ENCODE measurements at regions not wholly inside any gene's neighbourhood (a gene's known extent, or its start where the extent isn't known, plus 50 kb on each side); places are given as distances from the start of the nearest gene placed in this dataset.
A peak's percentile ranks its signal among the peaks of the same experiment; 100 is the strongest.

DNA sequence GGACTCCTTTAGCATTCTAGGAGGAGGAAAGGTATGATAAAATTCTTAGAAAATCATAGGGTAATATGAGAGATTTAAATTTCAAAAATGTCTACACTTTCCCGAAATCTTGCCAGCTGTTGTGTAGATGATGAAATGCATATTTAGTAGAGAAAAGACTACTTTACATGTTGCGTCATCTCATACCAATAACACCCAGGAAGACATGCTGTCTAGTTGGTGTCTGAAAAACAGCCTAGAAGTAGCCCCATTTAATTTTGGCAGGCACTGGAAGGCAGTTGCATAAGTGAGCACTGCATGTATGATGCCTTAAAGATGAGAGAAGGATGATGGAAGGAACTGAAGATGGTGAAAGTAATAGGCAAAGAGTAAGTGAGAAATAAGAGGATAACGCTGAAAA is 310.5 kb upstream of the TPM1 start:
- in situ Hi-C loops (cut with MboI; ENCODE audit: low pct_unique_long_range_greater_than_20kb, low sequenced_read_pairs) = no loop called here
- DNase-seq = no peak

DNA sequence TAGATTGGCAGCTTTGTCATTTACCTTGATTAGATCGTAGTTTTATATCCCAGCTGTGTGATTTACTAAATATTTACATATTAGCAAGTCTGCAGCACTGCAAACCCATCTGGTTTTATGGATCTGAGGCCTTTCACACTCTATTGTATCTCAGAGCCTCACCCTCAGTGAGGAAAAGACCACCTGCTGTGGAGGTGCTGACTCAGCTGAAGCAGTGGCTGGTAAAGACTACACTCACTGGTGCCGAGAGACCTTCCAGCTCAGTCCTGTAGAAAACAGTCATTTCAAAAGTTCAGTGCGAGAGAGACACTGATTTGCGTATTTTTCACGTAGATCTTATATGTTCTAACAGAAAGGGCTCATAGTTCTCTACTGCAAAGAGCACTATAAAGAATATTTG is 307.8 kb upstream of the TPM1 start:
- no peak for DNase-seq
- in situ Hi-C loops (cut with MboI; ENCODE audit: low pct_unique_long_range_greater_than_20kb, low sequenced_read_pairs) = no loop called here

DNA sequence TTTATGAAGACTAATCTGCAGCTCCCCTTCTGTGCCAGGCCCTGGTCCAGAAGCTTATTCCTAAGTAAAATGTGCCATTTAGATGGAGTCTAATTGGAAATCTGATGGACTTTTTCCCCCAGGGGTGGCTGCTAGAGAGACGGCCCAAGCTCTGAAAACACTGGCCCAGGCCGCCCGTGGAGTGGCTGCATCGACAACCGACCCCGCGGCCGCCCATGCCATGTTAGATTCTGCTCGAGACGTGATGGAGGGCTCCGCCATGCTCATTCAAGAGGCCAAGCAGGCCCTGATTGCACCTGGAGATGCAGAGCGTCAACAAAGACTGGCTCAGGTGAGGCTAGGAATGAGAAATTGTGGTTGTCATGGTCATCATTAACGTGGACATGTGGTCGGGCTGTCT is 305.8 kb upstream of the TPM1 start:
- no peak for DNase-seq
- in situ Hi-C loops (cut with MboI; ENCODE audit: low pct_unique_long_range_greater_than_20kb, low sequenced_read_pairs) = no loop called here

DNA sequence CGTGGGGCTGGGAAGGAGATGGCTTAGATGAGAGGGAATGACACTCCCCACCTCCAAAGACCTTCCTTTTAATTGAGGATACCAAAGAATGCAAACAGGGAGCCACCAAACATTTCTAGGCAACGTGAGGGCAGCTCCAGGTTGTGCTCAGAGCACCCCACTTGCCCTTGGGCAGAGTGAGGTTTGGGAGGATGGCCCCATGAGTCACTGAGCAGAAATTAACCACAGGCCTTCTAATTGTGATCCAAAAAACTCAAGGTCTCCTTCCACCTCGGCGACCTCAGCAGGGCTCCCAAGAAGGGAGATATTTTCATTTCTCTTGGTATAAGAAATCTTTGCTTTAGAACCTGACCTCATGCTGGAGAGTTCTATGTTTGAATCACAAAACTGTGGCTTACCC is 305.0 kb upstream of the TPM1 start:
- DNase-seq = no peak
- in situ Hi-C loops (cut with MboI; ENCODE audit: low pct_unique_long_range_greater_than_20kb, low sequenced_read_pairs) = no loop called here

DNA sequence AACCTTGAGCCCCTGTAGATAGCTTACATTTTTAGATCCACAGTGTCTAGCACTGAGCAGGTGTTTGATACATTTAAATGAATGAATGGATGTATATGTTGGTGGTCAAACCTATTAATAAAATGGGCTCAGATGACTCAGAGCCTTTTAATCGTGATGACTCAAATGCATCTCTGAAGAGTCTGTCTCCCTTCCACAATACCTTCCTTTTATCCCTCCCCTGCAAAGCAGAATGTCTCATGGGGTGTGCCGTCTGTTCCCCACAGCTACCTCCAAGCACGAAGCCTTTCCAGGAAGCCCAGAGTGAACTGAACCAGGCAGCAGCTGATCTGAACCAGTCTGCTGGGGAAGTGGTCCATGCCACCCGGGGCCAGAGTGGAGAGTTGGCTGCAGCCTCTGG is 303.5 kb upstream of the TPM1 start:
- in situ Hi-C loops (cut with MboI; ENCODE audit: low pct_unique_long_range_greater_than_20kb, low sequenced_read_pairs) = no loop called here
- no peak for DNase-seq

DNA sequence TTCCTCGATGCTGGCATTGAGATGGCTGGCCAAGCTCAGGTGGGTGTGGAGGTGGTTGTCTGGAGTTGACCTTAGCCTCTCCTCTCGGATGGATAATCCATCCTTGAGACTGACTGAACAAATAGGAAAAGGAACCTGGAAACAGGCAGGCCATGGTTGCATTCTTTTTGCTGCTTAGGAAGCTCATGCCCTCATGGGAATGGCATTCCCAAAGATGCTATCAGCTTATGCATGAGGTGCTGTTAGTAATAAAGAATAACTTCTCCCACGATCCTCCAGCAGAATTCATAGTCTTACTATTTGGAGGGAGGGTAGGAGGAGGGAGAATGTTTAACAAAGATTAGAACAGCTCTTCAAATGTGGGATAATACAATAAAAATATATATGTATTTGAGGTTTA is 303.0 kb upstream of the TPM1 start:
- in situ Hi-C loops (cut with MboI; ENCODE audit: low pct_unique_long_range_greater_than_20kb, low sequenced_read_pairs) = no loop called here
- no peak for DNase-seq

DNA sequence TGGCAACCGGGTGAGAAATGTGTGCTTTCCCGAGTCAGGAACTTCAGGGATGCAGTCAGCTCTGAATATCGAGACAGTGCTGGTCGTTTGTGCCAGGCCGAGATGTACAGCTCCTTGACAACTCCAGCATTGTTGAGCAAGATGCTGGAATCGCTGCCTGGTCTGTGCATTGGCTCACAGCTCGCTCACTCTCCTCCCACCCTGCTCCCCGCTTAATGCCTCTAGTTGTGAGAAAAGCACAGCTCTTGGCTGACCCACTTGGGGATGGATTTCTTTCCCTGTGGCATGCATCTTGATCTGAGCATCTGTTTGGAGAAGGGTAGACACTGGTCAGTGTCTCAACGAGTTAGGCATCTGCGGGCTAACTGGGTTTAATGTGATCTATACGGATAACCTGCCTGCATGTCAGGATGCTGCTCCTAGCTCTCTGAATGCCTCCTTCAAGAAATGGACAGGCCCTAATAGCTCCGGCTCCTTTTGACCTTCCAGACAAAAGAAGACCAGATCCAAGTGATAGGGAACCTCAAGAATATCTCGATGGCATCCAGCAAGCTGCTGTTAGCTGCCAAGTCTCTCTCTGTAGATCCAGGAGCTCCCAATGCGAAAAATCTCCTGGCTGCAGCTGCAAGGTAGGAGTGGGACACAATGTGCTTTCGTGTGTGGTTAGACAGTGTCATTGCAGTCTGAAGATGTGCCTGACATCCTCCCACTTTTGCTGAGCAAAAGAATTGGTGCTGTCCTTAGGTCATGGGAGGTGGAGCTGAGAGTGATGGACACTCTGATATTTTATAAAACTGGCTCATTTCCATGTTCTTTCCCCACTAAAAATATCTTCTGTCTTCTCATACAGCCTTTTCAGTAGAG is 302.2 kb upstream of the TPM1 start:
- in situ Hi-C loops (cut with MboI; ENCODE audit: low pct_unique_long_range_greater_than_20kb, low sequenced_read_pairs) = no loop called here
- no peak for DNase-seq

DNA sequence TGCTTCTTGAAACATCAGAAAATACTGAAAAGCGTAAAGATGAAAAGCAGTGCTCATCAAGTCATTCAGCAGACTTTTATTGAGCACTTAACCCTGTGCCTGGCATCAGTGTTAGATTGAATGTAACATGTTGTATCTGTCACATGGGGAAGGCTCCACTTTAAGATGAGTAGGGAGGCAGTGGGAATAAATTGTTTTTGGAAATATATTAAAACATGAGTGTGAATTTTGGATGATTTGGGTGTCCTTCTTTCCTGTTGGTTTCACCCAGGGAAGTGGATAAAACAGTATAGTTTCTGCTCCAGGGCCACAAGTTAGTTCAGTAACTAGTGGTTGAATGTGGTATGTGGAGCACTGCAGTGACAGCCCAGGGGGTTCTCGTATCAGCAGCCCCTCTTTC is 301.4 kb upstream of the TPM1 start:
- in situ Hi-C loops (cut with MboI; ENCODE audit: low pct_unique_long_range_greater_than_20kb, low sequenced_read_pairs) = no loop called here
- no peak for DNase-seq

DNA sequence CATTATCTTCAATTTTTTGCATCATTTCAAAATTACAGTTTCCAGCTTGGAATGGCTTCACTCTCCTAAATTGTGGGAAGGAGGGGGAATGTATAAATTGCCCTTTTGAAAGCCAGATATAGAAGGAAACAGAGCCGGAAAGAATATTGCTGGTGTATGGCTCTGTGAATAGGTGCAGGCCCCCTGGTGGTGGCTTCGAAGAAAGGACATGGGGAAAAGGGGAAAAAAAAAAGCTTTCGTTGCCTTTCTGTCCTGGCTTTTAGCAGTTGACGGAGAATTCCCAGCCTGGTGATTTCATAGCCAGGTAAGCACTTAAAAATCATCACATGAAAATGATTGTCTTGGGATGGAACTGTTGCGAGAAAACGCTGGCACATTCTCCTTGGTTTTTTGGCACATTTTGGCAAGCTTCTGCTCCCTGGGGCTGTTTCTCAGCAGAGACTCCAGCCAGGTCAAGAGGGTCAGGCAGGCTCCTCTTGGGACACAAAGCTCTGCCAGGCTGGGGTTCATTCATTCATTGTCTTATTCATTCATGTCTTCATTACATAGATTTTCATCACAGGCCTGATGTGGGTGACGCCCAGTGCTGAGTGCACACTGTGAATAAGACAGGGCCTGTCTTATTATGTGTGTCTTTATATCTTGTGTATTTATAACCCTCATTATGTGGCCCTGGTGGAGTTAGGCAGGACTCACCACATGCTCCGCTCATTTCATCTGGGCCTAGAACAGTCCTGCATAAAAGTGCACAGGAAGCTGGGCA is 300.0 kb upstream of the TPM1 start:
- in situ Hi-C loops (cut with MboI; ENCODE audit: low pct_unique_long_range_greater_than_20kb, low sequenced_read_pairs) = no loop called here
- DNase-seq = peak; percentile 78

DNA sequence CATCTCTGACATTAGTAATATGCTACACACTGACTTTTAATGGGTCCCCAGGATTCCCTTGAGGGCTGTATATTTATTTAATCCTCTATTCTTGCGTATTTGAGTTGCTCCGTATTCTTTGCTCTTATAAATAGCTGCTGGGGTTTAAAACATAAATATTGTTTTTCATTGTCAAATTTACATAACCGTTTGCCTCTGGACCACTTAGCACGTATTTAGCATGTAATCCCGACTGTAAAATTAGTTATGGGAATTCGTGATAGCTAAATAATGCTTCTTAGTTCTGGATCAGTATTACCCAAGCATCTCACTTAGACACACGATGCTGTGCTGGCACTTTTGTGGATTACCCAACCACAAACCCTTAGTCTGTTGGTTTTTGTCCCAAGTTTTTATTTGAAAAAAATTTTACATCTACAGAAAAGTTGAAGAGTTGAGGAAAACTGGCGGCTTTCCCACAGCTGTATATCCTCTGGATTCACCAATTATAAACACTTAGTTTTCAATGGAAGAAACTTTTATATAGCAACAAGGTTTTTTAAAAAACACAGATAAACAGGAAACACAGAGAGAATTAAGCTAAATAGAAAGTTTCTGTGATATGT is 296.8 kb upstream of the TPM1 start:
- no peak for DNase-seq
- in situ Hi-C loops (cut with MboI; ENCODE audit: low pct_unique_long_range_greater_than_20kb, low sequenced_read_pairs) = no loop called here

DNA sequence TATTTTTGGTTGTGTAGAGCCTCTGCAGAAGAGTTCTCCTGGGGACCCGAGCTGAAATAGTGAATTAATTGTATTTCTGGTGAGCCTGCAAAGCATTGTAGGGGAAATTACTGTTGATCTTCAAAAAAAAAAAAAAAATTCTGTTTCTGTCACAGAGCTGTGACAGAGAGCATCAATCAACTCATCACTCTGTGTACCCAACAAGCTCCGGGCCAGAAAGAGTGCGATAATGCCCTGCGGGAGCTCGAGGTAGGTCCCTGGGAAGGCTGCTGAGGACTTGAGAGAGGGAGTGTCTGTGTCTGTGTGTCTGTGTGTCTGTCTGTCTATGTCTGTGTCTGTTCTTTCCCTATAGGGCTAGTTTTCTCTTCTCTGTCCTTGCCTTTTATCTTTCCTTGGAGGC is 294.4 kb upstream of the TPM1 start:
- in situ Hi-C loops (cut with MboI; ENCODE audit: low pct_unique_long_range_greater_than_20kb, low sequenced_read_pairs) = no loop called here
- DNase-seq = no peak

DNA sequence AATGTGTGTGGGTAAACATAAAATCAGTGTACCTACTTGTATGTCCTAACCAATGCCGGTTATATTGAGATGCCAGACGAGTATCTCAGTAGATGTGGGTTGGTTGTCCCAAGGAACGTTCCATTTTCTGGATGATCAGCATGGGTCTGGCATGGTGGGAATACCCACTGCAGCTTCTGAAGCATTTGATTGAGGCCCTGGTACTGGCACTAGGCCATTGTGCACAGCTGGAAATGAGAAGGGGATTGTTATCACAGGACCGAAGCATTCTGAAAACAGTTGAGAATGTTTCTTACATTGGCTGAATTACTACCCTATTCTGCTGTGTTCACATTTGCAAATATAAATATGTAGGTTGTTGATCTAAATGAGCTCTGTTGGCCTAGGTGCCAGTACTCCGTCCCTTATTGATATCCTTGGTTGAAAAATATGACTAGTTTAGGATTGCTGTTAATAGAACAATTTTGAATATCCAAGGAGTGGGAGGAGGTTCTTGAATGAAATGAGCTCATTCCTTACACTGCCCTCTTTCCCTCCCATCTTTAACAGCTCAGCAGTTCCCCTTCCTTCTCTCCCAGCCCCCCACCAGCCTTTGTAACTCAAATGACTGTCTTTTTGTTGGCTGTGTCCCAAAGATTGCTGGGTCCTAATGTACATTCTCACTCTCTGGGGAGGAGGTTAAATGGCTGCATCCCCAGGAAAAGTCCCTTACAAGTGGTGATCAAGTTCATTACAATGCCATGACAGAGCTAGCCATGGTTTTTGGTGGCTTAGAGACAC is 293.3 kb upstream of the TPM1 start:
- in situ Hi-C loops (cut with MboI; ENCODE audit: low pct_unique_long_range_greater_than_20kb, low sequenced_read_pairs) = no loop called here

DNA sequence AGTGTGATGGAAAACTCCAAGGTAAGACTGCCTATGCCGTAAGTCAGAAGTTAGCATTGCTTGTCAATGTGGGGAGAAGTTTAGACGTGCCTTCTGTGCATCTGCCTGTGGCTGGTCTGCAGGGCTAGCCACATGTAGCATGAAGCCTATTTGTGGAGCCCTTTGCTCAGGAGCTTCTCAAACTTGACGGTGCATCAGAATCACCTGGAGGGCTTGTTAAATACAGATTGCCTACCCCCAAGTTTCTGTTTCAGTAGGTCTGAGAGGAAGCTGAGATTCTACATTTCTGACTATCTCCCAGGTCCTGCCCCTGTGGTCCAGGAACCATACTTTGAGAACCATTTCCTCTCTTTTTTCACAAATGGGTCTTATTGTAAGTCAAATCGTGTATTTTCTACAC is 292.1 kb upstream of the TPM1 start:
- DNase-seq = no peak
- in situ Hi-C loops (cut with MboI; ENCODE audit: low pct_unique_long_range_greater_than_20kb, low sequenced_read_pairs) = no loop called here

More for the DNA sequence above, 293.3 kb upstream of the TPM1 start:
- no peak for DNase-seq

DNA sequence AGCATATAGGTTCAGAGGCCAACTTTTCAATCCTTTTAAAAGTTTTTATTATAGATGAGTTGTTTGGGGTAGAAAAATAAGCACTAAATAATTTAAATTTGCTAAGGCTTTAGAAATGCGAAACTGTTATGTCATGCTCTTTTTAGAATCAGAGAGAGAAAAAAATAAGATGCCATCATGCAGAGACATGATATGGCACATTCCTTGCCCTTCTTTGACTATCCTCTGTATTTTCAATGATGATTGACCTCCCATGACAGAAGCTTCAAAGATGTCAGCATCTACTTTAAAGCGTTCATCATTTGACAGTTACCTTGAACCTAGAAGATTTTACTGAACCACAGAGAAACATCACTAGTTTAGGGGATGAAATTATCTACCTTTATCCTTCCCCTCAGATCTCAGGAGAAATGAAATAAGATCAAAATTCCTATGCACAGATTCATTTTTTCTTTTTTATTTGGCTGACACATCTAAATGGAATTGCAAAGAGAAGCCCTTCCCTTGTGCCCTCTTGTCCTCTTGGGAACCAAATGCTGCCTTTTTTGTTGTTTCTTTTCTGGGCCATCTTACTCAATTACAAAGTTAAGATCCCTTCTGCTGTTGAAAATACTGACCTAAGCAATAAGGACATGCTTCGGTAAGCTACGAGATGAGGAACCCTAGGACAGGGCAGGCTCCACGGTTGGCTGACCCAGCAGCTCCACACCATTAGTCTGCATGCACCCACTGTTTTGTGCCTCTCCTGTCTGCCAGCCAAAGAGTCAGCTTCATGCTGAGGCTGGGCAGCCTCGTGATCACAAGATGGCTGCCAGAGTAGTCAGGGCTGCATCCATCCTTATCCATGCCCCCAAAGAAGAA is 289.7 kb upstream of the TPM1 start:
- in situ Hi-C loops (cut with MboI; ENCODE audit: low pct_unique_long_range_greater_than_20kb, low sequenced_read_pairs) = no loop called here
- DNase-seq = no peak

DNA sequence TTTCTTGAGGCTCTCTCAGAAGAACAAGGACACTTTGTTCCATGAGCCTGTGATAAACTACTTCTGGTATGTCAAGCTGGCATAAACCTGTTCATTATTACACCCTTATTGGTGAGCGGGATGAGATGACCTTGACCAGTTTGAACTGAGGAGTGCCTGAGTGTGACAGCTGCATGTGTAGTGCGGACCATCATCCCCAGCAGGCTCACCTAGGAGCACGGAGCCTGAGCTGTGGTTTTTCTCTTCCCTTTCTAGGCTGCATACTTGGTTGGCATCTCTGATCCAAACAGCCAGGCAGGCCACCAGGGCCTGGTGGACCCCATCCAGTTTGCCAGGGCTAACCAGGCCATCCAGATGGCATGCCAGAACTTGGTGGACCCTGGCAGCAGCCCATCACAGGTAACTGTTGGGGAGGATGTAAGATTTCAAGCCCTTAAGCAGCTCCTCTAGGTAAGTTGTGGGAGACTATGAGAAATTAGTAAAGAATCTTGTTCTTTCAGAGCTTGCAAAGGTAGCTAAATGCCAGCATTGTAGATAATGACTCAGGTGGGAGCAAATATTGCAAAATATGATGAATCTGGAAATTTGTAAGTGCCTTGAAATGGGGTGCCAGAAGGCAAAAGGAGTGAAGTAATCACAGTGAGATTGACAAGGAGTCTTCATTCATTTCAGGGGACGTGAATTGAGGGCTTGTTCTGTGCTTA is 288.9 kb upstream of the TPM1 start:
- in situ Hi-C loops (cut with MboI; ENCODE audit: low pct_unique_long_range_greater_than_20kb, low sequenced_read_pairs) = no loop called here
- no peak for DNase-seq

DNA sequence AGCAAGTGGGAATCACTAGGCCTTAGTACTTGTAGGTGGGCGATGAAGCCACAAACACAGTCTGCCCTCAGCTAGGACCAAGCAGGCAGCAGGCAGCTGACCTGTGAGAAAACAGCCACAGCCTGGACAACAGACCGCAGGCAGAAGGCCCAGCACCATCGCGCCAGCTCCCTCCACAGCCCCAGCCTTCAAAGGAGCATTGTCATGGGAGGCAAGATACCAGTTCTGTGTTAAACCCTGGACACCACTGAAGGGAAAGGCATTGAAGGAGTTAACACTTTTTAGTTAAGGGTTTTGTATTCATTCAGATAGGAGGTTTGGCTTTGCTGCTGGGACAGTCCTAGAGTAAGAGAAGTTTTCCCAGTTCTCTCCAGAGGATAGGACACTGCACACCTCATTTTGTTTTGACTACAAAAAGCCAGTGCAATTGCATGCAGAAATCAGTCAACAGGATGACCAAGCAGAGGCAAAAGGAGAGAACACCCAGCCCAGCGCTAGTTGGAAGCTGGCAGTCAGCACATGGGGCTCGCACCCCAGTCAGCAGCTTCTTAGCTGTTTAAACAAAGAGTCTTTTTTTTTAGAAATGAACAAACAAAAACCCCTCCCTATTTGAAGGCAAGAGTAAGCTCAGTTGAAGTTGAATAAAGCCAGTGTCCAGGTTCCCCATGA is 286.1 kb upstream of the TPM1 start:
- DNase-seq = no peak
- in situ Hi-C loops (cut with MboI; ENCODE audit: low pct_unique_long_range_greater_than_20kb, low sequenced_read_pairs) = no loop called here

DNA sequence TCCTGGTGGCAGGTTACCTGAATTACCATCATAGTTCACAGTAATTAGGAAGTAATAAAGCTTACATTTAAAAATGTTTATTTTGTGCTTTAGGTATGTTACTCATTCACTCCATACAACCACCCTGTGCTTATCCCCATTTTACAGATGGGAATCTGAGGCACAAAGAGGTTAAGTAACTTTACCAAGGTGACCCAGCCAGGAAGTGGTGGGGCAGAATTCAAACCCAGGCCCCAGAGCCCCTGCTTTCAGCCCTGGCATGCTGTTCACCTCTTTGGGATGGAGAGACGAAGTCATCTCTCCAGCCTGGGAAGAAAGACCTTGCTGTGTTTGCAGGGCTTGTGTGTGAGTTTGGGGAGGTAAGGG is 285.6 kb upstream of the TPM1 start:
- in situ Hi-C loops (cut with MboI; ENCODE audit: low pct_unique_long_range_greater_than_20kb, low sequenced_read_pairs) = no loop called here
- no peak for DNase-seq

DNA sequence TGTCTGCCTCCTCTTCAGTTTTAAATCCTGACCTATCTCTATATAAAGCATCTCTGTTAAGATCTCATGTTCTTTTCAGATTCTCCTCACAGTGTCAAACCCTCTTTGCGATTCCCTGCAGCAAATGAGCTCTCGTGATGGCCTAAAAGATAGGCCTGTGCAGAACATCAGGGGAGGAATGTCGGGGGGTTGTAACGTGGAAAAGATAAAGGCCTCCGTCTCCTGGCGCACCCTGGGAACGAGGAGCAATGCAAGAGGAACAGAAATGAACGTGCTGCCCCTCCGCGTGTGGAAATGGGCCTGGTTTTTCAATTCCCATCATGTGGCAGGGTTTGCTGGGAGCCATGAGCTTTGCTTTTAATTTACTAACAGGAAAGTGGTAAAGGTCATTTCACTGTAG is 285.0 kb upstream of the TPM1 start:
- no peak for DNase-seq
- in situ Hi-C loops (cut with MboI; ENCODE audit: low pct_unique_long_range_greater_than_20kb, low sequenced_read_pairs) = no loop called here

Data from KBM-7 (cell line).